ENCODE measurements at regions not wholly inside any gene's neighbourhood (a gene's known extent, or its start where the extent isn't known, plus 50 kb on each side); places are given as distances from the start of the nearest gene placed in this dataset.

- no peak overlapping the region for H3K27ac Mint-ChIP-seq
- ATAC-seq = no peak
- DNase-seq = no peak
Observed at GRCh38 chr5:133702791-133703770, 90.7 kb upstream of the FSTL4 start.

DNA sequence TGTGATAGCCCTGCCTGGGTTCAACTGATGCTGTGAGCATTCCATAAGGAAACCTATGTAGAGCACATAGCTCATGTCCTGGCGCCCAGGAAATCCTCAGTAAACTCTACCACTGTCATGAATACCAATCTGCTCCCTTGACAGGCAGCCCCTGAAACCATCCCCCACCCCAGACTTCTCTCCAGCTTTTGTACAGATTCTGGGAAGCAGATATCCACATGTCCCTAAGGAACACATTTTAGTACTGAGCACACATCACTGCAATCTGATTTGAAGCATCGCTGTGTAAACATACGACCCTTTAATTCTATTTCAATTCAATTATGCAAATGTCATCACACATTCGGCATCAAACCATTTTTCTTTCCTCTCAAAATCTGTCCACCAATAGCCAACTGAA lies 89.5 kb upstream of the FSTL4 start:
- H3K4me3 Mint-ChIP-seq = no peak overlapping the region
- no peak overlapping the region for H3K27ac Mint-ChIP-seq
- H3K36me3 Mint-ChIP-seq (ENCODE audit: low read depth) = no peaks in the 10 kb centered on the region
- peaks cover 13% of the 10 kb centered on the region for H3K27me3 Mint-ChIP-seq
- H3K9me3 ChIP-seq (ENCODE audit: control insufficient read depth, low read length, poor library complexity, severe bottlenecking) = no peaks in the 10 kb centered on the region
- ATAC-seq (no peak), DNase-seq (no peak)
- no peaks in the 10 kb centered on the region for H3K4me1 Mint-ChIP-seq

More at GRCh38 chr5:133702791-133703770, 90.7 kb upstream of the FSTL4 start:
- peaks cover 16% of the 10 kb centered on the region for H3K27me3 Mint-ChIP-seq
- no peak overlapping the region for H3K4me3 Mint-ChIP-seq
- H3K4me1 Mint-ChIP-seq = no peaks in the 10 kb centered on the region
- no peaks in the 10 kb centered on the region for H3K36me3 Mint-ChIP-seq (ENCODE audit: low read depth)
- no peaks in the 10 kb centered on the region for H3K9me3 ChIP-seq (ENCODE audit: control insufficient read depth, low read length, poor library complexity, severe bottlenecking)

GRCh38 chr5:133700251-133700650 lies 87.9 kb upstream of the FSTL4 start:
- Mint-ChIP-seq H3K27me3 (peaks cover 20% of the 10 kb centered on the region), H3K27ac (no peak overlapping the region), H3K4me3 (no peak overlapping the region), H3K36me3 (ENCODE audit: low read depth) (no peaks in the 10 kb centered on the region), H3K4me1 (no peaks in the 10 kb centered on the region)
- DNase-seq (no peak), ATAC-seq (no peak)
- H3K9me3 ChIP-seq (ENCODE audit: control insufficient read depth, low read length, poor library complexity, severe bottlenecking) = no peaks in the 10 kb centered on the region

DNA sequence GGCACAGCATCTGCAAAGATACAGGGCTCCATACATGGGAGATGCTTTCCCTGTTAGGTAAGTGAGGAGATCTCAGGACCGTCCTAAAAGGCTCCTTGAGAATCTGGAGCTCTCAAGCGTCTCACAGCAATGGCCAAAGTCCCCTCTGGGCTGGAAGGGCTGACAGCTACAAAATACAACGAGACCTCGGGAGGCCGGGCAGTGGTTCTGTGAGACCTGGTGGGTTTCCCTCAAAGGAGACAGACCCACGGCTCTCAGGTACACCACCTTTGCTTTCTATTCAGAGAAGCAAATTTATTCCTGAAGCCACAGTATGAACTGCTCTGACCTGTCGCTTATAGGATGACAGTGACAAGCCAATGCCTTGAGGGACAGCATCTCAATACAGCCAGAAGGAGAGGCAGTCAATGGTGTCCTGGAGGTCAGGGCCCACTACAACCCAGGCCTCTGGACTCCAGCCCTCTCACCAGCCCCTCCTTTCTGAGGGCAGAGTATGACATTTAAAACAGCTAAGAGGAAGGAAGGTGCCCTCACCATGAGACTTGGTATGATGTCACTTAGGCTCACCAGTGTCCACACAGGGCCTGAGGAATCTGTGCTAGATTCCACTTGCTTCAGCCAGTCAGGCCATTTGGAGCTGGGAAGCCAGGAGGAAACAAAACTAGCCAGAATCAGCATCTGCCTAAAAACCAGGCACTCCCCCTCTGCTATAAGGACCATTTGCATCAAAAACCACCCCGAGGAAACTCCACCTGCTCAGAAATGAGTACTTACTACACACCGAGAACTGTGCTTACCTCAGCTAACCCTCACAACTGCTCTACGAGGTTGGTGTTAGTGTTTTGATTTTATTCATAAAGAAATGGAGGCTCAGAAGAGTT lies 86.5 kb upstream of the FSTL4 start:
- ATAC-seq (no peak), DNase-seq (no peak)
- no peaks in the 10 kb centered on the region for H3K36me3 Mint-ChIP-seq (ENCODE audit: low read depth)
- peaks cover 27% of the 10 kb centered on the region for H3K27me3 Mint-ChIP-seq
- H3K4me3 Mint-ChIP-seq = no peak overlapping the region
- no peaks in the 10 kb centered on the region for H3K9me3 ChIP-seq (ENCODE audit: control insufficient read depth, low read length, poor library complexity, severe bottlenecking)
- peaks cover 4% of the 10 kb centered on the region for H3K4me1 Mint-ChIP-seq
- no peak overlapping the region for H3K27ac Mint-ChIP-seq

- H3K4me1 Mint-ChIP-seq = peaks cover 4% of the 10 kb centered on the region
- no peaks in the 10 kb centered on the region for H3K9me3 ChIP-seq (ENCODE audit: control insufficient read depth, low read length, poor library complexity, severe bottlenecking)
- DNase-seq (no peak), ATAC-seq (no peak)
- H3K36me3 Mint-ChIP-seq (ENCODE audit: low read depth) = no peaks in the 10 kb centered on the region
- no peak overlapping the region for H3K27ac Mint-ChIP-seq
- H3K4me3 Mint-ChIP-seq = no peak overlapping the region
- H3K27me3 Mint-ChIP-seq = peaks cover 28% of the 10 kb centered on the region
Observed at GRCh38 chr5:133698259-133698554, 85.9 kb upstream of the FSTL4 start.

- DNase-seq (no peak), ATAC-seq (no peak)
- H3K9me3 ChIP-seq (ENCODE audit: control insufficient read depth, low read length, poor library complexity, severe bottlenecking) = no peaks in the 10 kb centered on the region
- H3K36me3 Mint-ChIP-seq (ENCODE audit: low read depth) = no peaks in the 10 kb centered on the region
- no peak overlapping the region for H3K4me3 Mint-ChIP-seq
- H3K27me3 Mint-ChIP-seq = peaks cover 31% of the 10 kb centered on the region
- H3K27ac Mint-ChIP-seq = no peak overlapping the region
- H3K4me1 Mint-ChIP-seq = peaks cover 4% of the 10 kb centered on the region
Observed at GRCh38 chr5:133697536-133698258, 85.4 kb upstream of the FSTL4 start.

DNA sequence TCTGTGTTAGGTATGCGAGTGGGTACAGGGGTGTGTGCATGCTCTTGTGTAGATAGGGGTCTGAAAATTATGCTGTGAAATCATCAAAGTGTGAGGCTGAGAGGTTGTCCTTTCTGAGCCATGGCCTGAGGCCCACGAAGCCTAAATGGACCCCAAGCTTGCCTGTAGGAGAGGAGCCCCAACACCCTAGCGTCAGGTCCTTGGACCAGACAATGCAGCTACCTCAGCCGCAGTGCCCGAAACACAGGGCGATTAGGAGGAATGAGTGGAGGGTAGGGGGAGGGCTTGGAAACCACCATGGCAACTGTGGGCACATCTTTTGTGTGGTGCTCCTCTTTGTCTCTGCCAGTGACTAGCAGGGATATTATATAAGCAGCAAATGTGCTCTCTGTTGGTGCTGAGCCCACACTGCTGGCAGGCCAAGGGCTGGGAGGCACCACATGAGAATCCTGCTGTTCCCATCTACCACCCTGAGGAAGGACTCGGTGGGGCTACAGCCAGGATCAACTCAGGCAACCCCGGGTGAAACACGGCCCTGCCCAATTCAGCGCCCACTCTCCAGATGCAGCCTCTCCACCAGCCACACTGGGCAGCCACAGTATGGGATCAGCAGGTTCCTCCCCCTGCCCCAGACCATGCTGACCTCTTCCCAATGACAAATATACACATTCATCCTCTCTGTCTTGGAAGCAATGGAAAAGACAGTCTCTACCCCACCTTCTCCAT lies 84.6 kb upstream of the FSTL4 start:
- no peak for ATAC-seq
- peaks cover 38% of the 10 kb centered on the region for H3K27me3 Mint-ChIP-seq
- H3K4me3 Mint-ChIP-seq = no peak overlapping the region
- no peak for DNase-seq
- H3K36me3 Mint-ChIP-seq (ENCODE audit: low read depth) = no peaks in the 10 kb centered on the region
- no peak overlapping the region for H3K27ac Mint-ChIP-seq
- peaks cover 4% of the 10 kb centered on the region for H3K4me1 Mint-ChIP-seq
- H3K9me3 ChIP-seq (ENCODE audit: control insufficient read depth, low read length, poor library complexity, severe bottlenecking) = no peaks in the 10 kb centered on the region

DNA sequence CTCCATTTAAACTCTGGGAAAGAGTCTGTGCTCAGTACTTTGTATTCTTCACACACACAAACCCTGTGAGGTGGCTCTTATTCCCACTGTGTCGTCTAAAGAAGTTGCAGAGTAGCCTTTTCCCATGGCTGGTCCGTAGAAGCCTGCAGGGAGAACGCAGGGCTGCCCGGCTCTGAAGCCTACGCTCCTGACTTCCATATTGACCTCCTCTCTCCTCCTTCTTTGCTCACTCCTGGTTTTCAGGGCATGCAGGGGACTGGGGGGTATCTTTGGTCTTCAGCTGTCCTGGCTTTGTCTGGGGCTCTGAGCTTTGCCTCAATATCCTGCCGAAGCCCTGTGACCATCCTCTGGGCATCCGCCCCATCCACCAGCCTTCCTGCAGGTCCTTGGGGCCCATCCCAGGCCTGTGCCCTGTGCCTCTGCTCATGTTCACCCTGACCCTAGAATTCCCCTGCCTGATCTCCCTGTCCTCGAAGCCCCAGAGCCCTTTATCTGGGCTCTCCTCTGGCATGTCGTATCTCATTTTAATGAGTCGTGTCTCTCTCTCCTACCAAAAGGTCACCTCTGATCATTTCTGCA lies 83.8 kb upstream of the FSTL4 start:
- DNase-seq = no peak

DNA sequence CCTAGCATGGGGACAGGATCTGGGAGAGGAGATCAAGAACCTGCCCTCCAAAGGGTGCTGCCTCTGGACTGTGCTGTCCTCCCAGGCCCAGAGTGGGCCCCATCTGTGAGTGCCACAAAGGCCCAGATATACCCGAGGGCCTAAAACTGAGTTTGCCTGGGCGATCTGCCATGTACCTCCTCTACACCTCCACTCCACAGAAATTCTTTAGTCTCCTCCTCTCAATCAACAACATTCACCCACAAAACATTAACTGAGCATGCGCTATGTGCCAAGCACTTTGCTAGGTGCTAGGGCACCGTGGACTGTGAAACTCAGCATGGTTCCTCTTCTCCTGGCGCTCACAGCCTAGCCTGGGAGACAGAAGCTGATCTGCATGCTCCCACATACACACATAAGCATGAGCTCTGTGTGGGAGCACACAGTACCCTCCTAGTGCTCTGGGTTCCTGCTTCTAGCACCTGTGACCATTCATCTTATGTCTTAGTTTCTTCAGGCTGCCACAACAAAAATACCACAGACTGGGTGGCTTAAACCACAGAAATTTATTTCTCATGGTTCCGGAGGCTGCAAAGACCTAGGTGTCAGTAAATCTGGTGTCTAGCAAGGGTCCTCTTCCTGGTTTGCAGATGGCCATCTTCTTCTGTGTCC lies 82.0 kb upstream of the FSTL4 start:
- DNase-seq = no peak
- no peak for ATAC-seq
- no peaks in the 10 kb centered on the region for H3K9me3 ChIP-seq (ENCODE audit: control insufficient read depth, low read length, poor library complexity, severe bottlenecking)
- Mint-ChIP-seq H3K27me3 (peaks cover 65% of the 10 kb centered on the region), H3K27ac (no peak overlapping the region), H3K4me1 (peaks cover 4% of the 10 kb centered on the region), H3K36me3 (ENCODE audit: low read depth) (peaks cover 3% of the 10 kb centered on the region), H3K4me3 (no peak overlapping the region)

More for the DNA sequence above, 83.8 kb upstream of the FSTL4 start:
- Mint-ChIP-seq H3K27ac (no peak overlapping the region), H3K36me3 (ENCODE audit: low read depth) (no peaks in the 10 kb centered on the region), H3K4me1 (peaks cover 4% of the 10 kb centered on the region), H3K27me3 (peaks cover 47% of the 10 kb centered on the region), H3K4me3 (no peak overlapping the region)
- no peak for ATAC-seq
- H3K9me3 ChIP-seq (ENCODE audit: control insufficient read depth, low read length, poor library complexity, severe bottlenecking) = no peaks in the 10 kb centered on the region

- DNase-seq (no peak), ATAC-seq (no peak)
- no peaks in the 10 kb centered on the region for H3K9me3 ChIP-seq (ENCODE audit: control insufficient read depth, low read length, poor library complexity, severe bottlenecking)
- Mint-ChIP-seq H3K4me1 (peaks cover 4% of the 10 kb centered on the region), H3K27me3 (peaks cover 73% of the 10 kb centered on the region), H3K27ac (no peak overlapping the region), H3K36me3 (ENCODE audit: low read depth) (peaks cover 3% of the 10 kb centered on the region), H3K4me3 (no peak overlapping the region)
Observed at GRCh38 chr5:133691448-133691847, 79.1 kb upstream of the FSTL4 start.

- Mint-ChIP-seq H3K36me3 (ENCODE audit: low read depth) (peaks cover 3% of the 10 kb centered on the region), H3K27me3 (peaks cover 74% of the 10 kb centered on the region), H3K4me3 (no peak overlapping the region), H3K4me1 (peaks cover 4% of the 10 kb centered on the region), H3K27ac (no peak overlapping the region)
- no peaks in the 10 kb centered on the region for H3K9me3 ChIP-seq (ENCODE audit: control insufficient read depth, low read length, poor library complexity, severe bottlenecking)
- DNase-seq (no peak), ATAC-seq (no peak)
Observed at GRCh38 chr5:133690746-133691145, 78.4 kb upstream of the FSTL4 start.

- DNase-seq (no peak), ATAC-seq (no peak)
- Mint-ChIP-seq H3K27ac (no peak overlapping the region), H3K4me1 (no peaks in the 10 kb centered on the region), H3K36me3 (ENCODE audit: low read depth) (peaks cover 3% of the 10 kb centered on the region), H3K4me3 (no peak overlapping the region), H3K27me3 (peaks cover 82% of the 10 kb centered on the region)
- H3K9me3 ChIP-seq (ENCODE audit: control insufficient read depth, low read length, poor library complexity, severe bottlenecking) = no peaks in the 10 kb centered on the region
Observed at GRCh38 chr5:133688391-133688790, 76.0 kb upstream of the FSTL4 start.

Measured in T-helper 17 cell (primary cell).